ENCODE measurements at regions not wholly inside any gene's neighbourhood (a gene's known extent, or its start where the extent isn't known, plus 50 kb on each side); places are given as distances from the start of the nearest gene placed in this dataset.

DNA sequence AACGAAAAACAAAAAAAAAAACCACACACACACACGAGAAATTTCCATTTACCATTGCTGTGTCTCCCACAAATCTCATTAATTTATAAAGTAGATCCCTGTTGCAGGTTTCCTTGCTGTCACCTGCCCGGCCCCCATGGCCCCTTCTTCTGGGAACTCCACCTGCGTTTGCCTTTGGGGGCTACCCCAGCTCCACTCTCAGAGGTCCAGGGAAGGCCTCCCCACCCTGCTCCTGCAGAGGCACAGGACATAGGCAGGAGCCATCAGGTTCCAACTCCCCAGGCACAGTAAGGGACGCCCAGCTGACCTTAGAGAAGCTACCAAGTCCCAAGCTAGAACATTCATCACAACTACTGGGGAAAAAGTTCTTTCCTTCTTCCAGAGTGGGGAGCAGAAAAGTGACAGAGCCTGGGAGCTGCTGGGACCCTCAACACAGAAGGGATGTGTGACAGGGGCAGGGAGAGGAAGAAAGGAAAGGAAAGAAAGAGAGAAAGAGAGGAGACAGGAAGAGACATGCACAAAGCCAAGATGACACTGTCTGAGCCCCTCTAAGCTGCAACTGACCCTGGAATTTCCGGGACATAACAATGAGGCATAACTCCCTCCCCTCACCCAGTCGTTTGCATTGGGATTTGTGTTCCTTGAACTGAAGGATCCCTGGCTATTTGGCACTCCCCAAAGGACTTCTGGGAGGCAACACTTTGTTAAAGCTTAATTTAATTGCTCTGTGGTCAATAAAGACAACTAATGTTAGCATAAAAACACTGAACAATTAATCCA lies 175.7 kb downstream of the SHANK2 start:
- DNase-seq (ENCODE audit: low read depth in 2 of 2), result no peak

DNA sequence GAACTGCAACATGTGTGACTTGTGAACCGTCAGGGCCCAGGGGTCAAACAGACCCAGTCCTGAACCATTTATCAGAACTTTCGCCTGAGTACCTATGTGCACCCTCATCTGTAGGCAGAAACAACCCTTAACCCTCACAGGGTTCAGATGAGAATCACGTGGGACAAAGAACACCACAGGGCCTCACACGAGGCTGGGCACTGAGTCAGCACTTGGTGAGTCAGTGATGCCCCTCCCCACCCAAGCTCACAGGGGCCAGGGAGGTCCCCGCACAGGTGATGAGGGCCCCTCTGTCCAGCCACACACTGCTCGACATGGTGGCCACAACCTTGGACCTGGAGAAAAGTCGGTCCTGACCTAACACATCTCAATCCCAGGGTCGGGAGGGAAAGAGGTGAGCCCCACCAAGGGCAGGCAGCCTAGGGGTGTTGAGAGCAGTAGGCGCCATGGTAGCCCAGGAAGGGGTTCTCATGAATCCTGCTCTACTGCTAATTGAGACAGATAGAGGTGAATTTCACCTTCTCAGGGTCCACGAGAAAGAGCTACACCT lies 176.4 kb downstream of the SHANK2 start:
- no peak for DNase-seq (ENCODE audit: low read depth in 2 of 2)

DNA sequence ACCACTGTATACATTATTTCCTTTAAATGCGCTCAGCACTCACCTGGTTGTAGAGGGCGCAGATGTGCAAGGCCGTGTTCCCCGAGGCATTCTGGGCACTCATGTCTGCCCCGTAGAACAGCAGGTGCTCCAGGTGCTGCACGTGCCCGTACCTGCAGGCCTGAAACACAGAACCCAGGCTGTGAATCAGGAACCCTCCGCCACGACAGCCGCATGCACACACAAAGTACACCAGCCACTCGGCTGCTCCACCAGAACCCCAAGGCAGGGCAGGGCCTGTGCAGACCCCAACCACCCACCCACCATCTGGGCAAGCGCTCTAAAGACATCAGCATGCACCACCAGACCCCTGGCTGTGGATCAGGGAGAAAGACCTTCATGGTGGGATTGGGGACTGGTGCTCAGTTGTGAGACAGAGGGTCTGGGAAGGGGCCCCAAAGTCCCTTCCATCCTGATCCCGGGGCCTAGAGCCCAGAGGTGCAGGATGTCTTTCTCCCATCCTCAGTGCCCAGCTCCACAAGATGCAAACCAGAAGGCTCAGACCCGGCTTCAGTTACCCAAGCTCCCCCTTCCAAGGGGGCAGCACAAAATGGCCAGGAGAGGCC lies 177.2 kb downstream of the SHANK2 start:
- DNase-seq (ENCODE audit: low read depth in 2 of 2), result no peak

DNA sequence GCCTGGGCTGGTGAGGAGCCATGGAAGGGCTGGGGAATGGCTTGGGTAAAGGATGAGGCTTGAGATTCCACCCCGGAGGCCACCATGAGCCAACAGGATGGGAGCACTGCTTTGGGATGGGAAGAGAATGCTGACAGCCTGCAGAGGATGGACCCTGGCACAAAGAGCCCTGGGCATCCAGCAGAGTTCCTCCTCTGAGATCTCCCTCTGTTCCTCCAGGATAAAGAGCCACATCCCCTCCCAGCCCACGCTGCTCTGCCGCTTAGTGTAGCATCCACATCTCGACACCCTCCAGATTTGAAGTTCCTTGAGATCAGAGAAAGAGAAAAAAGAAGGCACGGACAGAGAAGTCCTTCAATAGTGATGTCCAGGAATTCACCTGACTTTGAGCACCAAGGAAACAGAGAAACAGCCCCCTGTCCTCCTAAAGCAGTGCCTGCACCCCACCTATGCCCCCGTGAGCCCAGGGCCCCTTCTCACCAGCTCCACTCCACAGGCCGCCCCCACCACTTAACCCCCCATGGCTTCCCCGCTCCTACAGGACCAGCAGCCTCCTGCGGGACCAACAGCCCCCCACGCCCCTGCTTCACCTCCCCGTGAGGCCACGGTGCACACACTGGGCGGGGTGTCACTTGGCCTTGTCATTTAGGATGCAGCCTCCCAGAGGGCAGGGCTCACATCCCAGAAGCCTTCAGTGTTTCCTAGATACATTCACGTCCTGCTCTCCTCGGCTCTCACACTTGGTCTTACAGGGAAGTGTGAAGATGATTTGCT lies 180.5 kb downstream of the SHANK2 start:
- no peak for DNase-seq (ENCODE audit: low read depth in 2 of 2)

DNA sequence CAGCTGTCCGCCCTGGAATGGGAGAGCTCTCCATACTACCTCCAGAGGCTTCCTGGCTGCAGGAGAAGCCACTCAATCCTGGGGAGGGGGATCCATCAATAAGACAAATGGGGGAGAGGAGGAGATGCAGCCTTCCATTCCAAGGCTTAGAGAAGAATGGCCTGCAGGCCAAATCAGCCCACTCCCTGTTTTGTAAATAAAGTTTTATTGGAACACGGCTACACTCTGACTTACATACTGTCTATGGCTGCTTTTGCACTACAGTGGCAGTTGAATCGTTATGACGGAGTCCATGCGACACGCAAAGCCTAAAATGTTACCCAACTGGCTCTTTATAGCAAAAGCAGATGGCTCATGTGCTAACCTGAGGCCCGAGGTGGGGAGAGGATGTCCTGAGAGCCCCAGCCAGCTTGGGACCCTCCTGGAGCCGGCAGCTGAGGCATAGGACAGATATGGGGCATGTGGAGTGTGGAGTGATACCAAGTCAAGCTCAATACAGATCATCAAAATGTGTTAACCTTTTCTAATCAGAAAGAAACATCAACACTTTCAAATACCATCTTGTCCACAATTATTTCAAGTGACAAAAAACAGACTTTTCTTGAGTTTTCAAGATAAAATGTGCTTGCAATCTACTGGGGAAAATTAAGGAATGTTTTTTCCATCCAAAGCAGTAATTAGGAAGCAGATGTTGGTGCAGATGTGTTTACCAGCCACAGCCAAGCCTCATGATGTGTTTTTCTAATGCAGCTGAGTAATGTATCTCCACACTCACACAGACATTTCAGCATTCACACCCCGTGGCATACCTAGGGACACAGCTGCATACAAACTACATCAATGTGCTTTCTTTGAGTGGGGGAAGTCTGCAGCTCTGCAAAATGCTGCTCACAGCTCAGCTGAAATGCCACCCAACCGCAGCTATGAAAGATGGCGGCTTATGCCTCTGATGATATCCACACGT lies 181.6 kb downstream of the SHANK2 start:
- DNase-seq (ENCODE audit: low read depth in 2 of 2), result no peak

DNA sequence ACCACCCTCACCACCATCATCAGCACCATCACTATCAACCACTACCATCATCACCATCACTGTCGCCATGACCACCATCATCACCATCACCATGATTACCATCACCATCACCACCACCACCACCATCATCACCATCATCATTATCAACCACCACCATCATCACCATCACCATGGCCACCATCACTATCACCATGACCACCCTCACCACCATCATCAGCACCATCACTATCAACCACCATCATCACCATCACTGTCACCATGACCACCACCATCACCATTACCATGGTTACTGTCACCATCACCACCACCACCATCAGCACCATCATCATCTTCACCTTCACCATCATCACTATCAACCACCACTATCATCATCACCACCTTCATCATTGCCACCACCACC lies 183.4 kb downstream of the SHANK2 start:
- DNase-seq (ENCODE audit: low read depth in 2 of 2), result no peak

DNA sequence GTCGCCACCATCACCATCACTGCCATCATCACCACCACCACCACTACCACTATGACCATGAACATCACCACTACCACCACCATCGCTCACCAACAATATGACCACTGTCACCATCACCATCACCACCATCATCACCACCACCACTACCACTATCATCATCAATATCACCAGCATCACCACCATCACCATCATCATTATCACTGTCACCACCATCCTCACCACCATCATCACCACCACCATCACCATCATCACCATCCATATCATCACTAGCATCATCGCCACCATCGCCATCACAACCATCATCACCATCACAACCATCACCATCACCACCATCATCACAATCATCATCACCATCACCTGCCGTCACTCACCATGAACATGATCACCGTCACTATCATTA lies 184.6 kb downstream of the SHANK2 start:
- no peak for DNase-seq (ENCODE audit: low read depth in 2 of 2)

DNA sequence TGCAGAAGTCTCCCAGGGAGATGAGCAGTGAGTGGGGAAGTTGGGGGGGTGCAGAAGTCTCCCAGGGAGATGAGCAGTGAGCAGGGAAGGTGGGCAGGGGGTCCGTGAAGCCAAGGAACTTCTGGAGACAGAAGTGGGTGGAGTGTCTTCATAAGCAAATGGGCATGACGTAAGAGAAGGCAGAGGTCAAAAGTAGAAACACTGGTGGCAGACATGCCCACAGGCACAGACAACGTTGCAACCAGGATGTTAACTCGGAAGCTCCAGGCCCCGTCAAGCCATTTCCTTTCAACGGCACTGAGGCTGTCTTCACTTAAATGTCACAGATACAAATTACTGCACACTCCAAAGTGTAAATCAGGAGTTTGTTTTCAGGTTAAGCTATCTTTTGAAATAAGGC lies 186.1 kb downstream of the SHANK2 start:
- DNase-seq (ENCODE audit: low read depth in 2 of 2), result no peak

DNA sequence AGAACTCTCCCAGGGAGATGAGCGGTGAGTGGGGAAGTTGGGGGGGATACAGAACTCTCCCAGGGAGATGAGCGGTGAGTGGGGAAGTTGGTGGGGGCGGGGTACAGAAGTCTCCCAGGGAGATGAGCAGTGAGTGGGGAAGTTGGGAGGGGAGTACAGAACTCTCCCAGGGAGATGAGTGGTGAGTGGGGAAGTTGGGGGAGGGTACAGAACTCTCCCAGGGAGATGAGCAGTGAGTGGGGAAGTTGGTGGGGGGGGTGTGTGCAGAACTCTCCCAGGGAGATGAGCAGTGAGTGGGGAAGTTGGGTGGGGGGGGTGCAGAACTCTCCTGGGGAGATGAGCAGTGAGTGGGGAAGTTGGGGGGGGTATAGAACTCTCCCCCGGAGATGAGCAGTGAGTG lies 186.5 kb downstream of the SHANK2 start:
- DNase-seq (ENCODE audit: low read depth in 2 of 2), result no peak

DNA sequence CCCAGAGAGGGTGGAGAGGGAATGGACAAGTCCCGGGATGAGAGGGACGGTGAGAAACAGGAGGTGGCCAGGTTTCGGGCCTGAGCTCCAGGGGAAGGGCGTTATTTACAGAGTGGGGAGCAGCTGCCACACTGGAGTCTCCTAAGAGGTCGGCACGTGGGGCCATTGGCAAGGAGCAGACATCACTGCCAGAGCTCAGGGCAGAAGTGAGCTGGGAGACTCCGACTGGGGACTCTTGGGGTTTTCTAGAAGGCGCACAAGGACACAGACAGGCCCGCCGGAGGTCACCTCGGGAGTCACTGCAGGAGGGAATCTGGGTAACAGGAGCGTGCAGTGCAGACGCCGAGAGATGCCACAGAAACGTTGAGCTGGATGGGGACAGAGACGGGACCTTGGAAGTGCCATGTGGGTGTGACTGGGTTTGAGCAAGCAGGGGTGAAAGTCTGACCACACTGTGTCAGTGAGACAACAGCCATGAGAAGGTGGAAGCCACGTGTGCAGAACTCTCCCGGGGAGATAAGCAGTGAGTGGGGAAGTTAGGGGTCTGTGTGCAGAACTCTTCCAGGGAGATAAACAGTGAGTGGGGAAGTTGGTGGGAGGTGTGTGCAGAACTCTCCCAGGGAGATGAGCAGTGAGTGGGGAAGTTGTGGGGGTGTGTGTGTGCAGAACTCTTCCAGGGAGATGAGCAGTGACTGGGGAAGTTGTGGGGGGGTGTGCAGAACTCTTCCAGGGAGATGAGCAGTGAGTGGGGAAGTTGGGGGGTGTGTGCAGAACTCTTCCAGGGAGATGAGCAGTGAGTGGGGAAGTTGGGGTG lies 187.5 kb downstream of the SHANK2 start:
- no peak for DNase-seq (ENCODE audit: low read depth in 2 of 2)

DNA sequence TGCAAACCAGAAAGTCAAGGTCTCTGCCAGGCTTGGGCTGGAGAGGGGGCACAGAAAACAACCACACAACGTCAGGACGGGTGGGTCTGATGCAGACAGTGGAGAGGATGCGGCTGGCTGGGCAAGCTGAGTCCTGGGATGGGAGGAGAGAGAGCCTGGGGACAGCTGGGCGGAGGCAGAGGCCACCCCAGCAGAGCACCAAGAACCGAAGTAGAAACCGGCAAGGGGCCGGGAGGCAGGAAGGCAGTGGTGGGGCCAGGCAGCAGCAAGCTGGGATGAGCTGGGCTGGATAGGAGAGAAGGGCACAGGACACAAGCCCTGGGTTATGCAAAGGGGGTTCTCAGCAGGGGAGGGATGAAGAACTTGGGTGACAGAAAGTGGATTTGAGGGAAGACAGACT lies 188.2 kb downstream of the SHANK2 start:
- no peak for DNase-seq (ENCODE audit: low read depth in 2 of 2)

DNA sequence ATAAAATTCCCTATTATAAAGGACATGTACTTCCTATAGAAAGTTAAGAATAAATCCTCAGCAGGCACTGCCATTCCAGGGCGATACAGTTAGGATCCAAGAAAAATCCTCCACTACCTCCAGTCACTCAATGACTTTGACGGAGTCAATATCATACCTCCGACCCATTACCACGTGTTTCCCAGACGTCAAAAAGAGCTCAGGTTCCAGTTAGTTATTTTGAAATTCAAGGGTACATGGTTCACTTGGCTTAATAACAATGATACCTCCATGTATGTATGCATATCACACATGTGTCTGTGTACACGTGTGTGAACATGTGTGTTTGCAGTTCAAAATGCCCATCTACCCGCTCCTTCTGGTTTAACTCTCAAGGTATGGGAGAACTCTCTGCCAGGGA lies 189.2 kb downstream of the SHANK2 start:
- DNase-seq (ENCODE audit: low read depth in 2 of 2), result no peak

DNA sequence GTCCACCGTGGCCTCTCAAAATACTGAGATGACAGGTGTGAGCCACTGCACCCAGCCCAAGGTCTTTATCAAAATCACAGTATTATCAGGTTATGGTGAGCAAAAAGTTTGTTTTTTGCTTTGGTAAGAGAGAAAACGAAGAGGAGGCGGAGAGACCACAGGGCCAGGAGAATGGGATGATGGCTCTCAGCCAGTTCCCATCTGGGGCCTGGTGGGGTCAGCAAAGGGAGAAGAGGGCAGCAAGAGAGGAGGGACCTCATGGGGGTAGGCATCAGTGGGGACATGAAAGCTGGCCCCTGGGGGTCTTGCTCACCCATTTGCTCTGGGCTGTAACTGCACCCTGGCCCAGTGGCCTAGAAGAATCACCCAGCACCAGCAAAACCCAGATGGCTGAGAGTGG lies 190.2 kb downstream of the SHANK2 start:
- no peak for DNase-seq (ENCODE audit: low read depth in 2 of 2)

DNA sequence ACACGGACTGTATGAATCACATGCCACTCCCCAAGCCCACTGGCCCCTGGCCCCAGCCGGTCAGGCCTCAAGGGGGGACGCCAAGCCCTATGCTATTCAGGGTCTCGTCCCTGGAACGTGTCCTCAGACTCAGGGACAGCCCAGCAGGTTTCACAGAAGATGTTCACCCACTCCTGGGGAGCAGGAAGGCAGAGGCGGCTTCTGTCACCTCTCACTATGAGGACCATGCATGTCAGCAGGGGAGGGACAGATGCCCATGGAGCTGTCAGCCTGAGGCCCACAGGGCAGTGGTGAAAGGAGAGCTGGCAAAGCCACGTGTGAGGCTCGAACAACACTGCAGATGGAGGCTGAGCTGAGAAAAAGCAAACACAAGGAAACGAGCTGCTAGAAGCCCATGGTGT lies 192.0 kb downstream of the SHANK2 start:
- DNase-seq (ENCODE audit: low read depth in 2 of 2), result no peak

DNA sequence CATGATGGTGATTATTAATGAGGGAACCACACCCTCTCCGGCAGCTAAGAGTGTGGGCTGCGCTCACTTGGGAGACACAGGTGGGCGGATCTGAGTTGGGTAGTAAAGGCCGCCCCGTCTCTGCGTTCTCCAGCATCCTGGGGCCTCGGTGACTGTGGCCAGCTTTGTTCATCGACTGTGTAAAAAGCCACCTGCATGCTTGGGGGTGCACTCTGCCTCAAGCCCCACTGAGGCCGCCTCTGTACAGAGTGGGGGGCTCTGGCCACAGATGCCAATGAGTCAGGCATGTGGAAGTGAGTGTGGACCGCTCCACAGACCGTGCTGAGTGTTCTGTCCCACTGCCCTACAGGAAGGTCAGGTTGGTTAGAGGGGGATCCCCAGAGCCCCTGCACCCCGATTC lies 192.7 kb downstream of the SHANK2 start:
- no peak for DNase-seq (ENCODE audit: low read depth in 2 of 2)

DNA sequence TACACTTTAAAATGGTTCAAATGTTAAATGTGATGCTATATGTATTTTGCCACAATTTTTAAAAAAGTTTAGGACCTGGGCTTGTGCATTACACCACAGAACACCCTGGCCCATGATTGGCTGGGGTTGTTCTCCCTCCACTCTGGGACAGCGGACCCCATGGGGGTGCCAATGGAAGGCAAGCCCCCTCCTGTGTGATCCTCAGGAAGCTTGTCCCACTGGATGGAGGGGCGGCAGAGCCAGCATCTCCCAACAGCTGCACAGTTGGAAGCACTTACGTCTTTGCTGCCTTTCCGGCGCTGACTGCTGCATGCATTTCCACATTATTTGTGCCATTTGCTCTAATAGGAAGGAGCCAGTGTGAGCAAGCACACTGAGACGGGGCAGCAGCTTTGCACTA lies 196.5 kb downstream of the SHANK2 start:
- DNase-seq (ENCODE audit: low read depth in 2 of 2), result no peak

Measured in fibroblast of skin of left quadriceps (primary cell).